ENCODE measurements at regions not wholly inside any gene's neighbourhood (a gene's known extent, or its start where the extent isn't known, plus 50 kb on each side); places are given as distances from the start of the nearest gene placed in this dataset.

GRCh38 chr11:96960476-96960875 is 570.7 kb downstream of the JRKL start:
- TF ChIP-seq CTCF (conservative IDR thresholded peaks at IDR 0.05; ENCODE audit: low read depth, low read length), result no peak
- TF ChIP-seq EZH2 (IDR thresholded peaks at IDR 0.05; ENCODE audit: borderline replicate concordance, low read depth, low read length, poor library complexity, severe bottlenecking), result no peak

Measured in A673 (cell line).